GM12878 (cell line): ENCODE measurements at regions not wholly inside any gene's neighbourhood (a gene's known extent, or its start where the extent isn't known, plus 50 kb on each side); places are given as distances from the start of the nearest gene placed in this dataset.

Experiments used
- ATAC-seq: fragments of 200-7000 bp; cut with Tn5 transposase; 3 replicates; pipeline ENCODE4 v1.9.1; 2020; ENCODE audit warnings: mild to moderate bottlenecking, moderate library complexity
- BruUV-seq: library from RNA; stranded (reverse); fragments of 400-500 nt; replicated peaks from 2 replicates; lab custom pipeline; 2021; lab: Mats Ljungman, UMichigan
- CTCF ChIA-PET: fragments of 300-600 bp; sonication (Branson Sonifier 250); formaldehyde crosslinking; extraction: SDS; loops from one replicate; lab custom pipeline; 2021; ENCODE audit warnings: inconsistent platforms; lab: Yijun Ruan, JAX
- POLR2A ChIA-PET: fragments of 350-600 bp; formaldehyde crosslinking; extraction: SDS; loops from one replicate; lab custom pipeline; 2021; ENCODE audit warnings: inconsistent platforms; lab: Charles Lee
- RAD21 ChIA-PET: fragments of 300-600 bp; sonication (Branson Sonifier 250); formaldehyde crosslinking; loops from one replicate; lab custom pipeline; 2023; ENCODE audit warnings: antibody characterized with exemption; ENCODE audit not compliant: unreplicated experiment; lab: Charles Lee
- SMC1A ChIA-PET: fragments of 300-600 bp; sonication (Branson Sonifier 250); formaldehyde crosslinking; loops from one replicate; lab custom pipeline; 2023; ENCODE audit not compliant: unreplicated experiment, uncharacterized antibody; lab: Charles Lee
- DNase-seq: peaks from one replicate; pipeline ENCODE4 v3.0.0-alpha.2; 2011; ENCODE audit warnings: low read depth, low spot score
- FAIRE-seq: peaks from 3 replicates; lab custom pipeline; 2011; peaks lifted over from hg19 to GRCh38; lab: Jason Lieb, UNC
- H2AFZ ChIP-seq: 2 replicates; pipeline ENCODE4 v1.6.0; 2011; ENCODE audit warnings: low read depth, low read length, control low read depth; ENCODE audit not compliant: control insufficient read depth
- H3K27ac ChIP-seq: 2 replicates; pipeline ENCODE4 v1.5.1; 2011; ENCODE audit warnings: control low read depth; ENCODE audit not compliant: control insufficient read depth, insufficient read depth
- H3K27me3 ChIP-seq, 2 experiments: replicated peaks in 1 of 2; 2 replicates each; pipeline versions ENCODE4 v1.6.0 to v1.6.1; 2011; ENCODE audit warnings: low read length in 1 of 2; ENCODE audit not compliant: control insufficient read depth in 2 of 2, insufficient read depth in 2 of 2
- H3K36me3 ChIP-seq, 2 experiments: 2 replicates each; pipeline ENCODE4 v1.5.1; 2011; ENCODE audit warnings: low read length in 1 of 2; ENCODE audit not compliant: control insufficient read depth in 2 of 2, insufficient read depth in 2 of 2
- H3K4me1 ChIP-seq: 2 replicates; pipeline ENCODE4 v1.6.1; 2011; ENCODE audit warnings: mild to moderate bottlenecking, low read length, moderate library complexity, mixed read lengths; ENCODE audit not compliant: control insufficient read depth, insufficient read depth
- H3K4me2 ChIP-seq: 2 replicates; pipeline ENCODE4 v1.6.0; 2011; ENCODE audit warnings: control low read depth; ENCODE audit not compliant: control insufficient read depth, insufficient read depth
- H3K4me3 ChIP-seq: fragments of 200-600 bp; sonication (generic); 2 replicates; pipeline ENCODE4 v1.5.1; 2016
- H3K79me2 ChIP-seq: 2 replicates; pipeline ENCODE4 v1.6.0; 2011; ENCODE audit warnings: low read length; ENCODE audit not compliant: control insufficient read depth, insufficient read depth
- H3K9ac ChIP-seq: 2 replicates; pipeline ENCODE4 v1.8.0; 2011; ENCODE audit warnings: low read length, control low read depth, mixed read lengths; ENCODE audit not compliant: control insufficient read depth, insufficient read depth
- H3K9me3 ChIP-seq: replicated peaks from 3 replicates; pipeline ENCODE4 v1.5.1; 2011; ENCODE audit warnings: mild to moderate bottlenecking, low read length; ENCODE audit not compliant: control insufficient read depth, insufficient read depth
- H4K20me1 ChIP-seq: 2 replicates; pipeline ENCODE4 v1.6.0; 2011; ENCODE audit not compliant: control insufficient read depth, insufficient read depth
- ATF2 ChIP-seq: IDR thresholded peaks from 2 replicates; pipeline ENCODE4 v1.6.1; 2012; ENCODE audit warnings: low read length, inconsistent platforms
- DPF2 ChIP-seq: fragments of 450-650 bp; IDR thresholded peaks from 2 replicates; pipeline ENCODE4 v1.6.1; 2017; ENCODE audit warnings: mild to moderate bottlenecking
- FOXM1 ChIP-seq: IDR thresholded peaks from 2 replicates; pipeline ENCODE4 v1.6.1; 2012; ENCODE audit warnings: low read depth, mild to moderate bottlenecking, inconsistent platforms, low read length, moderate library complexity
- IKZF1 ChIP-seq: fragments of 450-650 bp; conservative IDR thresholded peaks from 2 replicates; pipeline ENCODE4 v1.6.1; 2017; ENCODE audit warnings: antibody characterized with exemption, mild to moderate bottlenecking
- IRF4 ChIP-seq: IDR thresholded peaks from 2 replicates; pipeline ENCODE4 v1.6.1; 2011; ENCODE audit warnings: low read depth, low read length
- NR2C2 ChIP-seq: IDR thresholded peaks from 2 replicates; pipeline ENCODE4 v1.6.1; 2011; ENCODE audit warnings: borderline replicate concordance, low read depth; ENCODE audit not compliant: control insufficient read depth, insufficient read length
- PAX8 ChIP-seq: fragments of 450-650 bp; IDR thresholded peaks from 2 replicates; pipeline ENCODE4 v1.6.1; 2017; ENCODE audit warnings: mild to moderate bottlenecking, moderate library complexity
- SMC3 ChIP-seq: IDR thresholded peaks from 2 replicates; pipeline ENCODE4 v1.6.1; 2011; ENCODE audit warnings: low read length, improper control_type of control experiment, borderline replicate concordance
- YBX1 ChIP-seq: fragments of 450-650 bp; IDR thresholded peaks from 2 replicates; pipeline ENCODE4 v1.6.1; 2016; ENCODE audit warnings: antibody characterized with exemption
- WGBS: methylation state at CpG from one replicate; pipeline ENCODE4 v1.1.6; 2016; ENCODE audit warnings: low lambda C conversion rate; ENCODE audit not compliant: insufficient replicate concordance, insufficient coverage; ENCODE audit errors: missing lambda C conversion rate; 5-methylcytosine and 5-hydroxymethylcytosine counted together
- in situ Hi-C: fragments of 300-500 bp; cut with MboI; formaldehyde crosslinking; loops from 9 replicates; pipeline ENCODE4 v1.14.3; 2018; ENCODE audit warnings: mixed read lengths
- intact Hi-C: fragments of 100-400 bp; cut with micrococcal nuclease; formaldehyde crosslinking; loops from one replicate; pipeline ENCODE4 v1.14.2; 2022; ENCODE audit not compliant: unreplicated experiment
- TF ChIP-seq, protein P1 (sequence below): IDR thresholded peaks from 2 replicates; pipeline ENCODE4 v1.6.1; 2011; ENCODE audit warnings: low read depth, low read length, improper control_type of control experiment, borderline replicate concordance
- TF ChIP-seq, protein P2 (sequence below): IDR thresholded peaks from 2 replicates; pipeline ENCODE4 v1.6.1; 2011; ENCODE audit warnings: borderline replicate concordance, low read depth, mild to moderate bottlenecking, moderate library complexity, low read length; ENCODE audit not compliant: insufficient read depth, poor library complexity, severe bottlenecking
- TF ChIP-seq, protein P3 (sequence below): IDR thresholded peaks from 2 replicates; pipeline ENCODE4 v1.6.1; 2012; ENCODE audit warnings: low read depth, low read length, improper control_type of control experiment
- TF ChIP-seq, protein P4 (sequence below): fragments of 450-650 bp; IDR thresholded peaks from 2 replicates; pipeline ENCODE4 v1.6.1; 2016; ENCODE audit warnings: mild to moderate bottlenecking, moderate library complexity, borderline replicate concordance

DNA sequence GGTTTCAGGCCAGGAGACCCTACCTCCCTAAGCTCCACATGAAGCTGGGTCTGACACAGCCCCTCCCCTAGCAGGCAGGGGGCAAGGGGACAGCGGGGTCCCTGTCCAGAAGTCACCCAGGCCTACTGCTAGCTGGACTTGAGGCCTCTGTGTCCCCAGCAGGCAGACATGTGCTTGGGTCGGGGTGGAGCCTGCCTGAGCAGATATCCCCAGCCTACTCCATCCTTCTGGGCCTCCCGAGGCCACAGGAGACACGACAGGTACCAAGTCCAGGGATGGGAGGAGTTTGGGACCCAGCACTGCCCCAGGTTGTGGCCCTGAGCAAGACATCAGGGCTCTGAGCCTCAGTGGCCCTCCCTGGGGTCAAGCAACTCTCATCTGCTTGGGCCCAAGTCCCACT is 105.2 kb upstream of the EIF5 start:
- Histone ChIP-seq H3K4me1 (no peaks in the 10 kb centered on the region), H3K4me3 (no peak overlapping the region), H3K27ac (no peak overlapping the region), H3K9ac (no peak overlapping the region), H3K79me2 (no peaks in the 10 kb centered on the region), H3K4me2 (no peak overlapping the region), H3K27me3 (no peaks in the 10 kb centered on the region; a peak in 1 of 4 replicates), H3K9me3 (no peaks in the 10 kb centered on the region), H3K36me3 (no peaks in the 10 kb centered on the region), H2AFZ (no peak overlapping the region), H4K20me1 (no peaks in the 10 kb centered on the region)
- ChIA-PET SMC1A (no interaction called here), RAD21 (no interaction called here), CTCF (no interaction called here), POLR2A (no interaction called here)
- no peak for TF ChIP-seq DPF2
- TF ChIP-seq IRF4: no peak
- no peak for TF ChIP-seq FOXM1
- no peak for TF ChIP-seq SMC3
- no peak for TF ChIP-seq PAX8
- TF ChIP-seq, protein P1, sequence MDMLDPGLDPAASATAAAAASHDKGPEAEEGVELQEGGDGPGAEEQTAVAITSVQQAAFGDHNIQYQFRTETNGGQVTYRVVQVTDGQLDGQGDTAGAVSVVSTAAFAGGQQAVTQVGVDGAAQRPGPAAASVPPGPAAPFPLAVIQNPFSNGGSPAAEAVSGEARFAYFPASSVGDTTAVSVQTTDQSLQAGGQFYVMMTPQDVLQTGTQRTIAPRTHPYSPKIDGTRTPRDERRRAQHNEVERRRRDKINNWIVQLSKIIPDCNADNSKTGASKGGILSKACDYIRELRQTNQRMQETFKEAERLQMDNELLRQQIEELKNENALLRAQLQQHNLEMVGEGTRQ: no peak
- TF ChIP-seq NR2C2: no peak
- TF ChIP-seq, protein P2, sequence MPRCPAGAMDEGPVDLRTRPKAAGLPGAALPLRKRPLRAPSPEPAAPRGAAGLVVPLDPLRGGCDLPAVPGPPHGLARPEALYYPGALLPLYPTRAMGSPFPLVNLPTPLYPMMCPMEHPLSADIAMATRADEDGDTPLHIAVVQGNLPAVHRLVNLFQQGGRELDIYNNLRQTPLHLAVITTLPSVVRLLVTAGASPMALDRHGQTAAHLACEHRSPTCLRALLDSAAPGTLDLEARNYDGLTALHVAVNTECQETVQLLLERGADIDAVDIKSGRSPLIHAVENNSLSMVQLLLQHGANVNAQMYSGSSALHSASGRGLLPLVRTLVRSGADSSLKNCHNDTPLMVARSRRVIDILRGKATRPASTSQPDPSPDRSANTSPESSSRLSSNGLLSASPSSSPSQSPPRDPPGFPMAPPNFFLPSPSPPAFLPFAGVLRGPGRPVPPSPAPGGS: no peak
- TF ChIP-seq, protein P3, sequence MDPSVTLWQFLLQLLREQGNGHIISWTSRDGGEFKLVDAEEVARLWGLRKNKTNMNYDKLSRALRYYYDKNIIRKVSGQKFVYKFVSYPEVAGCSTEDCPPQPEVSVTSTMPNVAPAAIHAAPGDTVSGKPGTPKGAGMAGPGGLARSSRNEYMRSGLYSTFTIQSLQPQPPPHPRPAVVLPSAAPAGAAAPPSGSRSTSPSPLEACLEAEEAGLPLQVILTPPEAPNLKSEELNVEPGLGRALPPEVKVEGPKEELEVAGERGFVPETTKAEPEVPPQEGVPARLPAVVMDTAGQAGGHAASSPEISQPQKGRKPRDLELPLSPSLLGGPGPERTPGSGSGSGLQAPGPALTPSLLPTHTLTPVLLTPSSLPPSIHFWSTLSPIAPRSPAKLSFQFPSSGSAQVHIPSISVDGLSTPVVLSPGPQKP: no peak
- TF ChIP-seq YBX1: no peak
- TF ChIP-seq ATF2: no peak
- TF ChIP-seq, protein P4, sequence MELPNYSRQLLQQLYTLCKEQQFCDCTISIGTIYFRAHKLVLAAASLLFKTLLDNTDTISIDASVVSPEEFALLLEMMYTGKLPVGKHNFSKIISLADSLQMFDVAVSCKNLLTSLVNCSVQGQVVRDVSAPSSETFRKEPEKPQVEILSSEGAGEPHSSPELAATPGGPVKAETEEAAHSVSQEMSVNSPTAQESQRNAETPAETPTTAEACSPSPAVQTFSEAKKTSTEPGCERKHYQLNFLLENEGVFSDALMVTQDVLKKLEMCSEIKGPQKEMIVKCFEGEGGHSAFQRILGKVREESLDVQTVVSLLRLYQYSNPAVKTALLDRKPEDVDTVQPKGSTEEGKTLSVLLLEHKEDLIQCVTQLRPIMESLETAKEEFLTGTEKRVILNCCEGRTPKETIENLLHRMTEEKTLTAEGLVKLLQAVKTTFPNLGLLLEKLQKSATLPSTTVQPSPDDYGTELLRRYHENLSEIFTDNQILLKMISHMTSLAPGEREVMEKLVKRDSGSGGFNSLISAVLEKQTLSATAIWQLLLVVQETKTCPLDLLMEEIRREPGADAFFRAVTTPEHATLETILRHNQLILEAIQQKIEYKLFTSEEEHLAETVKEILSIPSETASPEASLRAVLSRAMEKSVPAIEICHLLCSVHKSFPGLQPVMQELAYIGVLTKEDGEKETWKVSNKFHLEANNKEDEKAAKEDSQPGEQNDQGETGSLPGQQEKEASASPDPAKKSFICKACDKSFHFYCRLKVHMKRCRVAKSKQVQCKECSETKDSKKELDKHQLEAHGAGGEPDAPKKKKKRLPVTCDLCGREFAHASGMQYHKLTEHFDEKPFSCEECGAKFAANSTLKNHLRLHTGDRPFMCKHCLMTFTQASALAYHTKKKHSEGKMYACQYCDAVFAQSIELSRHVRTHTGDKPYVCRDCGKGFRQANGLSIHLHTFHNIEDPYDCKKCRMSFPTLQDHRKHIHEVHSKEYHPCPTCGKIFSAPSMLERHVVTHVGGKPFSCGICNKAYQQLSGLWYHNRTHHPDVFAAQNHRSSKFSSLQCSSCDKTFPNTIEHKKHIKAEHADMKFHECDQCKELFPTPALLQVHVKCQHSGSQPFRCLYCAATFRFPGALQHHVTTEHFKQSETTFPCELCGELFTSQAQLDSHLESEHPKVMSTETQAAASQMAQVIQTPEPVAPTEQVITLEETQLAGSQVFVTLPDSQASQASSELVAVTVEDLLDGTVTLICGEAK: no peak
- TF ChIP-seq IKZF1: no peak
- ATAC-seq (no peak), FAIRE-seq (no peak), DNase-seq (no peak)
- in situ Hi-C loops (no loop called here), intact Hi-C loops (no loop called here)
- BruUV-seq: no TSS peak
- WGBS: 4% methylated on average over 4 of the region's 4 CpGs
